NCI-H82 treated with DMSO at 0.1 percent for 48 hours (cell line): ENCODE measurements at regions not wholly inside any gene's neighbourhood (a gene's known extent, or its start where the extent isn't known, plus 50 kb on each side); places are given as distances from the start of the nearest gene placed in this dataset.
"Not testable (repeated sequence)": the region's sequence is repeated elsewhere in the genome, so short reads cannot be mapped to it uniquely, and the experiment has no call there.

ENCODE experiments used
- DNase-seq: peaks from one replicate; lab custom pipeline; 2025; ENCODE audit not compliant: unreplicated experiment; lab: John Stamatoyannopoulos, UW

- DNase-seq: not testable (repeated sequence)
These were observed 172.2 kb upstream of the KCTD7 start for GRCh38 chr7:66456431-66456830.

DNA sequence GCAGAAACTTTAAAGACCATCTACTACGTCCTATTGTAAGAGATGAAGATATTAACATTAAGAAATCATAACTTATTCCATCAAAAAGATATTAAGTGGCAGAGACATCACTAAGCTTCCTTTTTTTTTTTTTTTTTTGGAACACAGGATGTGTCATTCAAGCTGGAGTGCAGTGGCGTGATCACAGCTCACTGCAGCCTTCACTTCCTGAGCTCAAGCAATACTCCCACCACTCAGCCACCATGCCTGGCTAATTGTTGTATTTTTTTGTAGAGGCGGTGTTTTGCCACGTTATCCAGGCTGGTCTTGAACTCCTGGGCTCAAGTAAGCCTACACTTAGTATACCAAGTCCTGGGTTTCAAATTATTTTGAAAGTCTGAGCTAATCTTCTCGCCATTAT lies 169.7 kb upstream of the KCTD7 start:
- DNase-seq: not testable (repeated sequence)

DNA sequence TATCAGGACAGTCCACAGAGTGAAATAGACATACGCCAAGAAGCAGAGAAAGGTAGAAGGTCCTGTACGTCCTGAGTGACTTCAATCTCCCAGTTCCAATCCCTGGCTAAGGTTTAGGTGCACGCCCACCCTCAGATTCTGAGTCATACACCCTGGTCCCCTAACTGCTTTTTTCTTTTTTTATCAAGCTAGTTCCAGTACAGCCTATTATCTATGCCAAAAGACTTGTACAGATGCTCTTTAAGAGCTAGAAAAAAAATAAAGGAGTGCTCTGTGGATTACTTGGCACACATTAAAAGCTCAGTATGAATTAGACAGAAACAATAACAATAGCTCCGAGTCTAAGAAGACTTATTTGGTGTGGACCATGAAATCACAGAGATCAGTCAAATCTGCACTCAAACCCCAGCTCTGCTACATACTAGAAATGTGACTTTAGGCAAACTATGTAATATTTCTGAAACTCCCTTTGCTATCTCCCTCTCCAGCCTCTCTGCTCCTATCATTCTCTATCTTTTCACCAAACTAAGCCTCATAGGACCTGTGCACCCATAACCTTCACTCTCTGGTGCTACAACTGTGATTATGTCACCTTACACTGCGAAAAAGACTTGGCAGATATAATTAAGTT lies 168.8 kb upstream of the KCTD7 start:
- DNase-seq: not testable (repeated sequence)

DNA sequence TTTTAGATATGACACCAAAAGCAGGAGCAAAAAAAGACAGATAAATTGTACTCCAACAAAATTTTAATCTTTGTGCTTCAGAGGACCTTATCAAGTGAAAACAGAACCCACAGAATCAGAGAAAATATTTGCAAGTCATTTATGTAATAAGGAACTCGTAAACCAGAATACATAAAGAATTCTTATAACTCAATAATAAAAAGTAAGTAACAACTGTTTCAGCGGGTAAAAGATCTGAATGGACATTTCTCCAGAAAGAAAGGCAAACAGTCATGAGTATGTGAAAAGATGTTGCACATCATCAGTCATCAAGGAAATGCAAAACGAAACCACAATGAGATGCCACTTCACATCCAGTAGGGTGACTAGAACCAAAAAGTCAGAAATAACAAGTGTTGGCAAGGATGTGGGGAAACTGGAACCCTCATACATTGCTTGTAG lies 167.7 kb upstream of the KCTD7 start:
- DNase-seq: no peak

DNA sequence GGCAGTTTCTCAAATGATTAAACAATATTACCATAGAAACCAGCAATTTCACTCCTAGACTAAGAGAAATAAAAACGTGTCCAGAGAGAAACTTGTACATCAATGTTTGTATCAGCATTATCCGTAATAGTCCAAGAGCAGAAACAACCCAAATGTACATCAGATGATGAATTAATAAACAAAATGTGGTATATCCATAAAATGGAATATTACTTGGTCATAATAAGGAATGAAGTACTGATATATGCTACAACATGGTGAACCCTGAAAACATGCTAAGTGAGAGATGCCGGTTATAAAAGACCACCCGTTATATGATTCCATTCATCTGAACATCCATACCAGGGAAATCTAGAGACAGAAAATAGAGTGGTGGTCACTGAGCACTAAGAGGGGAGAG lies 167.3 kb upstream of the KCTD7 start:
- not testable (repeated sequence) for DNase-seq

GRCh38 chr7:66462831-66463230 lies 165.8 kb upstream of the KCTD7 start:
- not testable (repeated sequence) for DNase-seq

GRCh38 chr7:66464059-66464458 lies 164.6 kb upstream of the KCTD7 start:
- no peak for DNase-seq

GRCh38 chr7:66466081-66466600 lies 162.5 kb upstream of the KCTD7 start:
- DNase-seq: no peak

GRCh38 chr7:66467887-66468286 lies 160.8 kb upstream of the KCTD7 start:
- DNase-seq: no peak

- not testable (repeated sequence) for DNase-seq
These were observed 155.6 kb upstream of the KCTD7 start for GRCh38 chr7:66473064-66473463.

DNA sequence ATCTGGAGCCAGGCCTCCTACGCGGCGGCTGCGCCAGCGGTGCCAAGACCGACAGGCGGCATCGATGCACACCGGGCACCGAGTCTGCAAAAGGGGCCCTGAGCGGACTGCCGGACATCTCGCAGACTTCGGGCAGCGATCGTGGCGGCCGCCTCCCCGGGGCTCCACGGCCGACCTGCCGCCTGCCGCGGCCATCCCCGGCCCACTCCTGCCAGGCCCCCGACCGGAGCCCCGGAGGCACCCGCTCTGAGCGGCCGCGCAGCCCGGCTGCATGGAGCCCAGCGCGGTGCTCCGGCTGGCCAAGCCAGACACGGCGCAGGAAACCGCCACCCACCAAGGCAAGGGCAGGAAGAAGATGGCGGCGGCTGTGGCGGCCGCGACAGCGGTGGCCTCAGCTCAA lies 154.2 kb upstream of the KCTD7 start:
- DNase-seq: no peak

DNA sequence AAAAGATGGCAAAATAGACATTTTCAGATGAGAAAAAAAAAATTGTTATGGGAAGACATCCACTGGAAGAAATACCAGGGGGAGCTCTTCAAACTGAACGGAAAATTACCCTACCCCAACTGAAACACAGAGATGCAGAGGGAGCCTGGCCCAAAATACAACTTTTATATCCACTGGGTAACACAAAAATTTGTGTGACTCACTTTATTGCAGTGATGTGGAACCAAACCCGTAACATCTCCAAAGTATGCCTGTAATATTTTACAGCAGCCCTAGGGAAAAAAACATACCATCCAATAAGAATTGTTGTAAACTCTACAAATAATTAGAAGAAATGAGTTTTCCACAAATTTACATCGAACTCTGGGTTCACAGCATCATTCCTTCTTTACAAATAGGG lies 152.6 kb upstream of the KCTD7 start:
- not testable (repeated sequence) for DNase-seq

DNA sequence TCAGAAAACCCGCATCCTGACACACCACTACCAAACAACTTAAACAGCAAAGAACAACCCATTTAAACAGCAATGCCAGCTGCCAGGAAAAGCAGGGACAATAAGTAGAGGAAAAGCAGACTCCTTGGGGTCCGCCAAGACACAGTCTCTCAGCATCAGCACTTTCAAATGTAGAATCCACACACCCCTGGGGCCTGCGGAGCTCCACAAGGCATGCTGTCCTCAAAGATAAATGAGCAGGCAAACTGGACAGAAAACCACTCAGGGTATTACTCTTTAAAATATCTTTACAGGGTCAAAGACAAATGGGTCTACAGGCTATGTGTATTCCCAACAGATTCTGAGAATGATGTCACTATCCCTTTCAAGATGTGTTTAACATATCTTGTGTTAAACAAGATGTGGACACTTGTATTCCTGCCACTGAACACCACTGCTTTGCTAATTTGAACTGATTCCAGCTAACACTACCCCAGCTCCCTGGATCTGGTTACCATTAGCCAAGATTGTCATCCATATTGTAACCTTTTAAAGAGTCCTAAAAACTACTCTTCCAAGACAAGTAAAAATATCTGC lies 150.8 kb upstream of the KCTD7 start:
- DNase-seq: not testable (repeated sequence)

GRCh38 chr7:66481229-66481628 lies 147.5 kb upstream of the KCTD7 start:
- DNase-seq: not testable (repeated sequence)

GRCh38 chr7:66489065-66489464 lies 139.6 kb upstream of the KCTD7 start:
- DNase-seq: not testable (repeated sequence)

DNA sequence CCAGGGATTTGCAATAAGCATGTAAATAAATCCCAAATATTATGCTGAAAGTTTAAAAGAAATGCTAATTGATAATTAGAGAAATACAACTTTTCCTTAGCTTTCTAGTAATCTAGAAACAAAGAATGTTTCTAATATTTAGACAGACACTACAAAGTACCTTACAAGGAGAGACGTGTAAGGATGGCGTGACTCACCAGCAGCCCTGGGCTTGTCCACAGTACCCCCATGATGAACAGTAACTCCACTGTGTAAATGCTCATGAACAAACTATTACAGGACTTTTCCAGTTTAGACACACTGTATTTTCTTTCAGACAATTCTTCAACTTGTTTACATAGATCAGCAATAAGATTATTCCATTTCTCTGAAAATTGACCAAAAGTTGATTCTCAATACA lies 138.9 kb upstream of the KCTD7 start:
- not testable (repeated sequence) for DNase-seq

DNA sequence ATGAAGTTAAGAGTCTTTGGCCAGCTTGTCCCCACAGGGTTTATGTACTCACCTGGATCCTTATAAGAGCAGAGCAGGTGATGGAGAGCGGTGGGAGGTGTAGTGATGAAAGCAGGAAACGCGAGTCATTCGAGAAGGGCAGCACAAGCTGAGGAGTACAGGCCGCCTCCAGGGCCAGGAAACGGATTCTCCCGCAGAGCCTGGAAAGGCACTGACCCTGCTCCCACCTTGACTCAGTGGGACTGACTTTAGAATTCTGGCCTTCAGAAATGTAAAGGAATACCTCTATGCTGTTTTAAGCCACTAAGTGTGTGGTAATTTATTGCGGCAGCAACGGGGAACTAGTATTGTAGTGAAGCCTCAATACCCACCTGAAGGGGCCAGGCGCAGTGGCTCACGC lies 137.7 kb upstream of the KCTD7 start:
- DNase-seq: not testable (repeated sequence)

- DNase-seq: not testable (repeated sequence)
These were observed 136.3 kb upstream of the KCTD7 start for GRCh38 chr7:66492405-66492804.

DNA sequence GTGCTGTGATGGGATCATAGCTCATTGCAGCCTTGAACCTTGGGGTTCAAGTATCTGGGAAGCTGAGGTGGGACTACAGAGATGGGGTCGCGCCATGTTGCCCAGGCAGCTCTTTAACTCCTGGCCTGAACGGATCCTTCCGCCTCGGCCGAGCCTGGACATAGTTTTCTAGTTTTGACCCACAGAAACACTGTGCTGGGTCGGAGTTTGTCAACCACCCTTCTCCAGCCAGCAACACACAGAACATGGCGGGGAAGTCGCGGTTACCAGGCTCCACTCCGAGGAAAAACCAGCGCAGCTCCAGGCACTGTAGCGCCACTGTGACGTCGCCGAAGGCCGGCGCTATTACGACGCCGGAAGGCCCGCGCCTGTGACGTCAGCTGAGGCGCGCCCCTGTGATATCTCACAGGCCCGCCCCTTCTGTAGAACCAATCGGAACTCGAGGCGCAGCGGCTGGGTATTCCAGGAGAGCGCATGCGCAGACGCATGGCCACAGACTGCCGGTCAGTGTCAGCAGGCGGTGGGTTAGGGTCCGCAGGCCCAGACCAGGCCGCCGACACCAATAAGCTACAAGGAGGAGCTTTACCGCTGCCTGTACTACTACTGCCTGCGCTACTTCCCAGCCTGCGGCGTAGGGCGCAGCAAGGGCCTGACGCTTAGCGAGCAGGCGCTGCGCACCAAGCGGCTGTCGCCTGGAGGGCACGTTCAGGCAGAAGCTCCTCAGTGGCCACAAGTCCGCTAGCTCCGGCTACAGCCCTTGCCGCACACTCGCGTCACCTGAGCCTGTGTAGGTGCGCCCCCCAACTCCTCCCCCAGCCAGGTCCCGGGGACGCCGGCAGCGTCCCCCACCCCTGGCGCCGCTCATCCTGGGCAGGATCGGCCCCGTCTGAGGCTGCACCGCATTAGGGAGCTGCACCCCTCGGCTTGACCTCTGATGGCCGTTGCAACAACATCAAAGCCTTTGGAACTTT lies 135.2 kb upstream of the KCTD7 start:
- DNase-seq: peak; percentile 89

DNA sequence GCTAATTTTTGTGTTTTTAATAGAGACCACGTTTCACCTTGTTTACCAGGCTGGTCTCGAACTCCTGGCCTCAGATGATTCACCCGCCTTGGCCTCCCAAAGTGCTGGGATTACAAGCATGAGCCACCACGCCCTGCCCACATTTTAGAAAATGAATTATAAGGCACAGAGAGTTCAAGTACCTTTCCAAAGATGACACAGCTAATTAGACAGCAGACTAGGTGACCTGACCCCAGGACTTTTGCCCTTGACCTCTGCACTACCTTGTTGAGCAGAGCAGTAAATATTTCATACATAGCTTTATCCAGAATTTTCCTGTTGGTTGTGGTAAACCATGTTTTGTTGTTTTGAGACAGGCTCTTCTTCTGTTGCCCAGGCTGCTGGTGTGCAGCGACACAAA lies 131.3 kb upstream of the KCTD7 start:
- DNase-seq: no peak

GRCh38 chr7:66500087-66500486 lies 128.6 kb upstream of the KCTD7 start:
- DNase-seq: no peak
